SHP77 (cell line): ENCODE measurements at regions not wholly inside any gene's neighbourhood (a gene's known extent, or its start where the extent isn't known, plus 50 kb on each side); places are given as distances from the start of the nearest gene placed in this dataset.
A peak's percentile ranks its signal among the peaks of the same experiment; 100 is the strongest.

Experiments used
- DNase-seq, 2 experiments: peaks; one replicate each; lab custom pipeline; 2025; lab: John Stamatoyannopoulos, UW

DNA sequence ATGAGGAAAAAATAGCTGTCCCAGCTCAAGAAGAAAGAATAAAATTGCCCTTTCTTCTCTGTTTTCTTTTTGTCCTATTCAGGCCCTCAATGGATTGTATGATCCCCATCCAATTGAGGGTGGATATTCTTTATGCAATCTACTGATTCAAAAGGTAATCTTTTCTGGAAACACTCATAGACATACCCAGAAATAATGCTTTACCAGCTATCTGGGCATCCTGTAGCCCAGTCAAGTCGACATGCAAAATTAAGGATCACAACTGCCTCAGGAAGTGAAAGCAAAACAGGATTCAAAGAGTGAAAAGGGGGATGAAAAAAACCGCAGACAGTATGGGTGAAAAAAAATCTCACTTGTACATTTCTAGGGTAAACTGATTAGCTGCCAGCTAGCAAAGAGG, 410.1 kb downstream of the TBC1D32 start:
- DNase-seq, result no peak

DNA sequence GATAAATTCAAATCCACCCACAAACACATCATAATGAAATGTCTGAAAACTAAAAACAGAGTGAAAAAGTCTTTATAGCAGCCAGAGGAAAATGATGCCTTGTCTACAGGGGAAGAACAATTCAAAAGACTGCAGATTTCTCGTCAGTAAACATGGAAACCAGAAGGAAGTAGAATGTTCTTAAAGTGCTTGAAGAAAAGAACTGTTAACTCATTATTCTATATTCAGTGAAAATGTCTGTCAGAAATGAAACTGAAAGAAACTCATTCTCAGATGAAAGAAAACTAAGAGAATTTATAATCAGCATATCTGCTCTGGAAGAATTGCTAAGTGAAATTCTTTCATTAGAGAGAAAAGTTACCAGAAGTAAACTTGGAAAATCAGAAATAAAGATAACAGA, 416.1 kb downstream of the TBC1D32 start:
- no peak for DNase-seq

DNA sequence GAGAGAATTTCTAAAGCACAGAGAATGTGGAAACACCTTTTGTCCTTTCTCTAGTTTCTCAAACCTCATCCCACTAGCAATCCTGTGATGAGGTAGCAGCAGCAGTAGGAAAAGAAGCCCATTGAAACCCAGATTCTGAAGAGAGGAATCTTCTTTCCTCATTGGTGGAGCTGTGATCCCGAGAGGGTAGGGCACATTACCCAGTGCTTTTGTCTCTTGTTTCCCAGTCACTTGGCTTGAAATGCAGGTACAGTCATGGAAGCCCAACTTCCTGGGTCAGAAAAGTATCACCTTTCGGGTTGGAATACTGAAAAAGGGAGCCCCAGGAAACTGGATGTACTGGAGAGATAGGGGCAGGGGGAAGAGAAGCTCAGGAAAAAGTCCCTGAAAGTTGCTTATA, 417.4 kb downstream of the TBC1D32 start:
- no peak for DNase-seq

DNA sequence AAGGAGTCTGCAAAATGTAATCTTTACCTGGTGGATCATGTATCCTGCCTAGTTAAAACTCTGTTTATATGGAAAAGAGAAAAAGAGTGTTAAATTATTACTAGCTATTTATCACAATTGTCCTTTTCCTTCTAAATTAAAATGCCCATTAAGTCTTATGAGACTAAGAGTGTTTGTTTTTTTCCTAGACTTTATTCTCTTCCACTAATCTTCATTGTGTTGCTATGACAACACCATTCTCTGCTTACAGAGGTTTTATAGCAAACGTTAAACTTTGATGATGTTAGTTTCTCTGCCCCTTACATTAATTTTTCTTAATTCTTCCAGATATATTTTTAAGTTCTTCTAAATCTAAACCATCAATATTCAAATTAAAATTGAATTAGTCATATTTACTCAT, 420.8 kb downstream of the TBC1D32 start:
- no peak for DNase-seq

DNA sequence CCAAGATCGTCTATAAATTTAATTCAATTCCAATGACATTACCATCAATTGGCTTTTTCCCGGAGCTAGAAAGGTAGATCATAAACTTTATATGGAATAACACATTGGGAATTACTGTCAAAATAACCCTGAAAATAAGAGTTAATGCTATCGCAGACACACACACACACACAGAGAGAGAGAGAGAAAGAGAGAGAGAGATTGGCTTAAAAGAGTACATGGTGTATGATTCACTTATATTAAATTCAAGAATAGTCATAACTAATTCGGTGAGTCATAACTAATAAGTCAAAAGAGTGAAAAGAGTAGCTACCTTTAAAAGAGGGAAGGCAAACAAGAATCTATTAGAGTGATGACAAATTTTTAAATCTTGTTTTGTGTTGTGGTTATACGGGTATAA, 425.5 kb downstream of the TBC1D32 start:
- DNase-seq, result no peak

DNA sequence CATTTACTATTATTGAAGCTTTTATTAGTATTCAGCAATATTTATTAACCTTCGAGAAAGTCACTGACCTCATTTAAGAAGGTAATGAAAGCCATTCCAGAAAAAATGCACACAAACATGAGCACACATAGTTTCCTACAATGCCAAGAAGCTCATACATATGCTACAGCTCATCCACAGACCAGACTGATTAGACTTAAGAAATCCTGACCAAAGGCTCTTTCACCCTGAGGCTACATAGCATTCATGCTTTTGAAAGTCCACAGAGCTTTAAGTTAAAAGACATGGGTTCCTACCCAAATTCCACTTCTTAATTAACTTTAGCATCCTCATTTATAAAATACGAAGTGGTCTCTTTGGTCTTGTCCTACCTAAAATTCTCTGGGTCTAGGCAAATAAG, 430.4 kb downstream of the TBC1D32 start:
- DNase-seq, result no peak

DNA sequence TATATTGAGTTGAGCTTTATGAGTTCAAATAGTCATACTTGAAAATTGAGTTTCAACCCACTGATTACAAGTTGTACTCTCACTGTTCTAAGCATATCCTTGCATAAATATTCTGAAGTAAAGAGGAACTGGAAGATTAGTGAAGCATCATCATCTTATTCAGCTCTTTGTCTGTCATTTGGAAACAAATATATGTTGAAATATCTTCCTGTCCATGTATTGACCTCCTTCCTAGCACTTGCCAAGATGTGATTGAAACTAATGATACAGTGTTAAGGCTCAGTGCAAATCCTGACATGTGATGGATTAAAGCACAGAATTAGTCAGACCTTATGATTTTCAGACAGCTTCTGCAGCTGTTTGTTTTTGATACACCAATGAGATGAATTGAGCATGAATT, 434.3 kb downstream of the TBC1D32 start:
- no peak for DNase-seq

DNA sequence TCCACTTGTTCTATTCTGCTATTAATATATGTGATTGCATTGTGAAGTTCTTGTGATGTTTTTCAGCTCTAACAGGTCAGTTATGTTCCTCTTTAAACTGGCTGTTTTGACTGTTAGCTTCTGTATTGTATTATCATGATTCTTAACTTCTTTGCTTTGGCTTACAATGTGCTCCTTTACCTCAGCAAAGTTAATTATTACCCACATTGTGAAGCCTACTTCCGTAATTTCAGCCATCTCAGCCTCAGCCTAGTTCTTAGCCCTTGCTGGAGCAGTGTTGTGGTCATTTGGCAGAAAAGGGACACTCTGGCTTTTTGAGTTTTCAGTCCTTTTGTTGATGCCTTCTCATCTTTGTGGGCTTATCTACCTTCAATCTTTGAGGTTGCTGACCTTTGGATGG, 440.2 kb downstream of the TBC1D32 start:
- DNase-seq, result no peak

DNA sequence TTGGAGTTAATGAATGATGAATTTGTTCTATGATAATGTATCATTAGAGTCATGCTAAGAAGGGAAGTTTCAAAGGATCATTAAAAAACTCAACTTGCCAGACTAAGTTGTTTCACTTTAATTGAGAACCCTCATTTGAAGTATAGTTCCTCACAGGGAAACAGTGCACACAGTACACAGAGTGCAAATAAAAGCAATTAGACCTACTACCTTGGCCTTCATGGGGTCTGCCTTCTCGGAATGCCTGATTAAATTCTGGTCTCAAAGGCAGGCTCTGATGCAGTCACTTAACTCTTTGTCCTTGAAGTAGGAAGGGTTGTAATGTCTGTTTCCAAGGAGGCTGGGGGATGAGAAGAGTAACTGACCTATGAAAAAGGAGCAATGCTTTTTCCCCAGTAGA, 457.3 kb downstream of the TBC1D32 start:
- no peak for DNase-seq

DNA sequence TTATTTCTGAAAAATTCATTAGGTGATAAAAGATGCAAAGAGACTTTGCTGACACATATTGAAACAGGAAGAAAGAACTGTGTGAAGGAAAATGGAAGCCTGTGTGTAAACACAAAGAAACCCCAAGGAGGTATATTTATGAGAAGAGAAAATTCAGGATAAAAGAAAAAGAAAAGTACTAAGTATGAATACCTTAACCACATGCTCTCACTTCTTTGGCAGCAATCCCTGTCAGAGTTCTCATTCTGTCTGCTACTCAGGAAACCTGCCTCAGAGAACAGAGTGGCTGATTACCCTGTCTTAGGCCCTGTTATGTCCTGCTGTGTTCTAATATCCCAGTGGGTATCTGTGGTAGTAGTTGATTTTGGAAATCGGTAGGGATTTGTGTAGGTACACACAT, 457.9 kb downstream of the TBC1D32 start:
- no peak for DNase-seq

DNA sequence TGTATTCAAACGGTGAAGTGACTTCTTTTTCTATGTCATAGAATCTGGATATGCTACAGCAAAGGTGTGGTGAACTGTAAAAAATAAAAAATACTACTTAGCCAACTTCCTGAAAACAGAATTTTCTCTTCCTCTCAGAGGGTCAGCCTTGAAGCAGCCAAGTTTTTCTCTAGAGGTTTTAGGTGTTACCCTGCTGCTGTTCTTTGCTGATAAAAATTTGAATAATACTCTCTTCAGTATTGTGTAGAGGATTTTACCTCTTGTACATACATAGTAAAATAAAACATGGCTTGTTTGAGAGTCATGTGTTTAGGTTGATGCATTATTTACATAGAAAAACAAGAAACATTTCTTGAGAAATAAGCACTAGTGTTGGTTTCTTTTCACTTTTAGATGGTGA, 458.4 kb downstream of the TBC1D32 start:
- DNase-seq, result no peak

DNA sequence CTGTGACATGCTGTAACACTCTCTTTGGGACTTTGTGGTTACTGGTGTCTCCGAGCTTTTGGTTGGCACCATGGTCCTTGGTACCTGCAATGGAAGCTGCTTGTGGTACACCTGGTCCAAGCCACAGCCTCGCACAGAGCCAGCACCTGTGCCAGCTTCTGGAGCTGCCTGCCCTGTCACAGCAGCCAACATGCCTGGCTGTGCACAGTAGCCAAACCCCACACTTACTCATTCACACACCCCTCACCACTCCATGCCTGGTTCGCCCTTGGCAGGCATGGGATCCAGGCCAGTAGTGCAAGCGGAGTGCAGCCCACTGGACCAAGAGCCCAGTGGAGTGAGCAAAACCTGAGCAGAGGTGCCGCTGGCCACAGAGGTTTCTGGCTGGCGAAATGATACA, 459.9 kb downstream of the TBC1D32 start:
- no peak for DNase-seq

DNA sequence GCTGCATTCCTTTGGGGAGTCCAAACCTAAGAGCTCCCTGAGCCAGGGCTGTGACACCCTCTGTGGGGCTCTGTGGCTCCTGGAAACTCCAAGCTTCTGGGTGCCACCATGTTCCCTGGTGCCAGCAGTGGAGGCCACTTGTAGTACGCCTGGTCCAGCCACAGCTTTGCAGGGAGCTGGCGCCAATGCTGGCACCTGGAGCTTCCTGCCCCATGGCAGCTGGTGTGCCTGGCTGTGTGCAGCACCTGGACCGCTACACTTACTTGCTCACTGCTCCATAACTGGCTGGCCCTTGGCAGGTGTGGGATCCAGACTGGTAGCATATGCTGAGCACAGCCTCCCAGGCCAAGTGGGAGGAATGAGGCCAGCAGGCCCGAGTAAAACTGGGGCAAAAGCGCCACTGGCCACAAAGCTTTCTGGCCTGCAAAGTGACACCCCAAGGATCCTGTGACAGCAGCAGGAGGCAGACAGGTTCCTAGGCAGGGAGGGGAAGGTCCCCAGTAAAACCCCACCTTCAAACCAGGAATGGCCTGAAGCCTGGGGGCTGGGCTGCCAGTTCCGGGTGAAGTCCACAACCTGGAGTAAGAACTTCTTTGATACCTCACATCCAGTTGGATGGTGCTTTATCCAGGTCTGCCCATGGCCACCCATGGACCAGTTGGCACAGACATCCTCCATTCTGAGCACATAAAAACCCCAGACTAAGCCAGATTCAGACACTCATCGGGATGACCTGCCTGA, 461.0 kb downstream of the TBC1D32 start:
- DNase-seq, result no peak

DNA sequence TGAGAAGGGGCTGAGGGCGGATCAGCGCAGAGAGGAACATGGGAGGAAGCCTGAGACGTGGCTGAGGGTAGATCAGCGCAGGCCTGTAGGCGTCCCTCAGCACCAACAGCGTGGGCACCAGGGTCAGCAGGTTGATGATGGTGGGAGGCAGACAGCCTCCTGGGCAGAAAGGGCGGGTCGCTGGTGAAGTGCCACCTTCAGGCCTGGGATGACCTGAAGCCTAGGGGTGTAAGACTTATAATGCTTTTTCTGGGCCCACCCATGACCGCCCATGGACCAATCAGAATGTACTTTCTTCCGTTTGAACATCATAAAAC, 462.1 kb downstream of the TBC1D32 start:
- DNase-seq, result no peak

DNA sequence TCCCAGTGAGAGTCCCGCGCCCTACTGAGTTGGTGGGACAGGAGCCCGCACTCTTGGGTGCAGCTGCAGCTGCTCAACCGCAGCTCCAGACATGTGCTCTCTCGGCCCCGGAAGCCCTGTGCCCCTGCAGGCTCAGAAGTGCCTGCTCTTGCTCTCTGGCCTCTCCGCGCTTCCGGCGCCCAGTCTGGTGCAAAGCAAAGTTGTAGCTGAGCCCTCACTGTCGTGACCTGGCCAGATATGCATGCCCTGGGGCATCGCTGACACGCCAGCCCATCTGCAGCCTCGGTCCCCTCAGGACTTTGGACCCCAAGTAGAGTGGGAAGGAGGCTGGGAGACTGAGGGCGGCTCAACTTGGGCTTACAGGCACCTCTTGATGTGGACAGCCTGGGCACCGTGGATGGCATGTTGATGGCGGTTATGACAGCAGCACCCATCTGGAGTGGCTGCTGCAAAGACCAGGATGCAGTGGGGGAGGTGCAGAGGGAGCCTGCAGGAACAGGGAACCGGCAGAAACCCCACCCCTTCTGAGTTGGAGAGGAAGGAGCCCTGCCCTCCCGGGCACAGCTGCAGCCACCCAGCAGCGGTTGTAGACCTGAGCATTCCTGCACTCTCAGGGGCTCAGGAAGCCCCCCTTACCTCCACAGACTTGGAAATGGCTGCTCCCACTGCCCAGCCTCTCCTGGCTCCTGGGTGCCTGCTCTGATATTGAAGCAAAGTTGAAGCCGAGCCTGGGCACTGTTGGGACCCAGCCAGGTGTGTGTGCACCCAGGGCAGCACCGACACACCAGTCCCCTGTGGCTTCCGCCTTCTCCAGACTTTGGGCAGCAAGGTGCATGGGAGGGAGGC, 462.6 kb downstream of the TBC1D32 start:
- peak; percentile 67 to 71 for DNase-seq

DNA sequence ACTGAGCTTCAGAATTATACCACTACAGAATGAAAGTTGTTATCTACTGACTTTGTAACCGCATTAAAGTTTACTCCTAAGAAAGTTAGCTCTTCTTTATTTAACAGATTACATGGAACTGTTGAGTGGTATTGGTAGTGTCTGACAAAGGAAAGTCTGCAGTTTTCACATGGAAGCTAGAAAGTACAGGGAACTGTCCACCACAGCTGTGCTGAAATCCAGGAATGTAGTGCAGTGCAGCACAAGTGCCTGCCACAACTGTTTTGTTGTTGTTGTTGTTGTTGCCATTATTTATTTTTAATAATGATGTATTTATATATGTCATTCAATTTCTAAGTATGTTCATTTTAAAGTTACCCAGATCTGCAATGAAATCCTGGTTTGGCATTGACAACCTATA, 464.9 kb downstream of the TBC1D32 start:
- DNase-seq, result no peak

DNA sequence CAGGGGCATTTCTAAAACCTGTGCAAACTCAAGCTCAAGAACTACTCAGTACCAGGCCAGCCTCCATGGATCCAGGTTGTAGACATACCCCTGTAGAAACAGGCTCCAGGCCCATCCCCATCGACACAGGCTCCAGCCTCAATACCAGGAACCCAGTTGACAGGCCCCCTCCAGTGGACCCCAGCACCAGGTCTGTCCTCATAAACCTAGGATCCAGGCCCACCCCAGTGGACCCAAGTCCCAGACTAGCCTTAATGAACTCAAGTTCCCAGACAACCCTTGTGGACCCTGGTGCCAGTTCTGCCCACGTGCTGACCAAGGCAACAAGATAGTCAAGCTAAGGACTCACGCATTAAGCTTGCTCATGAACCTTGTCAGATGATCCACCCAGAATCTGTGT, 476.9 kb downstream of the TBC1D32 start:
- no peak for DNase-seq

DNA sequence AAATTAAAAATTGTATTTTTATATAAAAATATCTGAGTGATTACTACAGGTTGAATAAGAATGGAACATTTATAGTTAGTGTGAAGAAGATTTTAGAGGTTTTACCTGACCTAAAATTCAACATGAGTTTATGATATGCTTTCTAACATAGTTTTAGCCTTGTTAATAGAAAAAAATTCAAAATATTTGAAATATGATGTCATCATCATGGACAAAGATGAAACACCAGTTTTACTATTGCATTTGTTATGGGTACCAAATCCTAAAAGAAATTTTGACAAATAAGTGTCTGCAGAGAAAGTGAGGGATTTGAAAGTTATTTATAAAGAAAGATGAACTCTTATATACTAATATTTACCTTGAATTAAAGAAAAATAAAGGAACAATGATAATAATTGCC, 479.7 kb downstream of the TBC1D32 start:
- DNase-seq, result no peak

DNA sequence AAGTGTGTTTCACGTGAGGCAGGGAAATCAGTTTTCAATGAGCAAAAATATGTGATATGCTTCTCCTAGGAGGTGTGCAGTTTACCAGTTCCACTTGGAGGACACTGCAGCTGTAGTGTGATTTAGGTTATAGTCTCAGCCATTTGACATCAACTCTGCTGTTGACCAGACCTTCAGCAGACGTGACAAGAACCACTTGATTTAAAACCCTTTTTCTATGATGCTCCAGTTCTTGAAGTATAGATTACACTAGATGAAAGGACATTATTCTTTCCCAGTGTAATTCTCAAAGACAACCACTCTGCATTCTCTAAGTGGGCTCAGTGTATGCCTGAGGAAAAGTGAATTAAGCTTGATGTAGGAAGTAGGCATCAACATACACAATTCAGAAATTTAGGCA, 480.8 kb downstream of the TBC1D32 start:
- DNase-seq, result no peak

DNA sequence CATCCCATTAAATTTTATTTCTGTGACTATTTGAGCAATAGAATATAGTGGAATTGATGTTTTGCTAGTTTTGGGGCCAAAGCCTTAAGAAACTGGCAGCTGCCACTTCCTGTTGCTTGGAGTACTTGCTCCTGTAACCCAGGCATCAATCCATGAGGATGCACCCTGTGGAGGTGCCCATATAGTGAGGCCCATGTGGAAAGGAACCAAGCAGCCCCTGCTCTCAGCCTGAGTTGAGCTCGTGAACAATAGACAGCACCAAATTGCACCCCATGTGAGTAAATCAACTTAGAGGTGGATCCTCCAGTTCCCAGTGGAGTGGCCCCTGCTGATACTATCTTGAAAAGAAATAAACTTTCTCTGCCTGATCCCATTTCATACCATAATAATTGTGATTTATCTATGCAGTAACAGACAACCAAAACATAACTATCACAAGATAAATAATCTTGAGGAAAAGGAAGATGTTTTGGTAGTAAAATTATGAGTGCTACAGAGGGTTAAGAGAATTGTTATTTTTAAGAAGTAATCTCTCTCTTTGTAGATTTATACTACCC, 481.9 kb downstream of the TBC1D32 start:
- DNase-seq, result no peak

DNA sequence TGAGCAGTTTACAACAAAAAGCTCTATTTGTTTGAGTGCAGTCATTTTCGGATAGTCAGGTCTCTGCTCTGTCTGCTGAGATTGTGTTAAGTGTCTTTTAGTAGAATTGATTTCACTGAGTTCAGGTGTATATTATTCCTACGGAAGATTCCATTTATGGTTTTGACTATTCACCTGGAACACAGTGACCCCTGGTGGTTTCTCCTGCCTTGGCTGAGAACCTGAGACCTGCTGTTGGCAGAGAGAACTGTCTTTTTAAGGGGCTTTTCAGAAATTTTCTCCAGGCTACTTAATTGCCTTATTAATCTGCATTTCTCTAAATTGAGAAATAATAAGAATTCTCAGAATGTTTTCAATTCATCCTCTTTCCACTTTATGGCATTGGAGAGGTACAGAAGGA, 508.0 kb downstream of the TBC1D32 start:
- peak; percentile 41 to 51 for DNase-seq

DNA sequence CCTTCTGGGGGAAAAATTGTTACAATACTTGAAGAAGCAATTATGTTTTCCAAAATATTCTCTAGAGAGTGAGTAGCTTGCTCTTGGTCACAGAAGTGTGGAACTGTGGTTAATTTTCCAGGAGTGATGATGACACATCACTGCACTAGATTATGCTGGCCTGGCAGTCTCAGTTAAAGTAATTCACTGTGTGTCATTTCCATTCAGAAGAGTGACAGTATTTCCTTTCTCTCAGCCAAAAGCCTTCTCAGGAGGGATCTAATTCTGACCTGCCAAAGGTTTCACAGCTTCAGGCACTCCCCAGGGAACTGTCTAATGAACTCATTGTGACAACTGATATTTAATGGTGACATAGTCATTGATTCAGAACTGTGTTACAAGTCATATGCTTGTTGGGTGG, 517.5 kb downstream of the TBC1D32 start:
- DNase-seq, result no peak

DNA sequence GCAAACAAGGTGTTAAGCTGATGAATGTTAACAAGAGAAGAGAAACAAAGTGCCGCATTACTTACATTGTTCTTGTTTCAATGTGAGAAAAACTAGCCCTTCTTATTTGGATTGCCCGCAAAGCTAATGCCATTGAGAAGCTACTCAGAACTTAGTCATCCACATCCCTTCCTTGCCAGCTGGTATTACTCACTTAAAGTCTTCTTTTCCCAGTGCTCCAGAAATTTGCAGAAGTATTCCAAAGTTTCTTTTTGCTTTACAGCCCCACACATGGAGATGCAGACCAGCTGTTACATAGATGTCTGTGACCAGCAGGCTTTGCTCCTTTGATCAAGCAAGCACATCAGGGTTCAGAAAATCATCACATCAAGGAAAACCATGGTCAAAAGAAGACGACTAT, 529.0 kb downstream of the TBC1D32 start:
- no peak for DNase-seq

DNA sequence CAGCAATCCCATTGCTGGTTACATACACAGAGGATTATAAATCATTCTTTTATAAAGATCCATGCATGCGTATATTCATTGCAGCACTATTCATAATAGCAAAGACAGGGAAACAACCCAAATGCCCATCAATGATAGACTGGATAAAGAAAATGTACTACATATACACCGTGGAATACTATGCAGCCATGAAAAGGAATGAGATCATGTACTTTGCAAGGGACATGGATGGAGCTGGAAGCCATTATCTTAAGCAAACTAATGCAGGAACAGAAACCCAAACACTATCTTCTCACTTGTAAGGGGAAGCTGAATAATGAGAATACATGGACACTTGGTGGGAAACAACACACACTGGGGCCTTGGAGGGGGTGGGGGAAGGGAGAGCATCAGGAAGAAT, 529.7 kb downstream of the TBC1D32 start:
- no peak for DNase-seq
